ENCODE measurements at regions not wholly inside any gene's neighbourhood (a gene's known extent, or its start where the extent isn't known, plus 50 kb on each side); places are given as distances from the start of the nearest gene placed in this dataset.

- Mint-ChIP-seq H3K9me3 (no peaks in the 10 kb centered on the region), H3K4me3 (no peak overlapping the region), H3K36me3 (ENCODE audit: low read depth) (no peaks in the 10 kb centered on the region), H3K27ac (no peak overlapping the region), H3K4me1 (ENCODE audit: low read depth) (no peaks in the 10 kb centered on the region), H3K27me3 (no peaks in the 10 kb centered on the region)
- intact Hi-C loops (cut with micrococcal nuclease) = no loop called here
Observed at GRCh38 chr4:104418286-104418685, 76.4 kb downstream of the CXXC4 start.

GRCh38 chr4:104417357-104417882 lies 77.3 kb downstream of the CXXC4 start:
- Mint-ChIP-seq H3K27me3 (no peaks in the 10 kb centered on the region), H3K36me3 (ENCODE audit: low read depth) (no peaks in the 10 kb centered on the region), H3K9me3 (no peaks in the 10 kb centered on the region), H3K4me1 (ENCODE audit: low read depth) (no peaks in the 10 kb centered on the region), H3K27ac (no peak overlapping the region), H3K4me3 (no peak overlapping the region)
- intact Hi-C loops (cut with micrococcal nuclease) = no loop called here

GRCh38 chr4:104416725-104417356 lies 77.9 kb downstream of the CXXC4 start:
- no peak overlapping the region for H3K4me3 Mint-ChIP-seq
- intact Hi-C loops (cut with micrococcal nuclease) = no loop called here
- no peaks in the 10 kb centered on the region for H3K4me1 Mint-ChIP-seq (ENCODE audit: low read depth)
- no peaks in the 10 kb centered on the region for H3K27me3 Mint-ChIP-seq
- no peak overlapping the region for H3K27ac Mint-ChIP-seq
- no peaks in the 10 kb centered on the region for H3K36me3 Mint-ChIP-seq (ENCODE audit: low read depth)
- no peaks in the 10 kb centered on the region for H3K9me3 Mint-ChIP-seq

- H3K27me3 Mint-ChIP-seq = no peaks in the 10 kb centered on the region
- no peaks in the 10 kb centered on the region for H3K36me3 Mint-ChIP-seq (ENCODE audit: low read depth)
- intact Hi-C loops (cut with micrococcal nuclease) = no loop called here
- no peak overlapping the region for H3K27ac Mint-ChIP-seq
- H3K4me1 Mint-ChIP-seq (ENCODE audit: low read depth) = no peaks in the 10 kb centered on the region
- H3K9me3 Mint-ChIP-seq = no peaks in the 10 kb centered on the region
- no peak overlapping the region for H3K4me3 Mint-ChIP-seq
Observed at GRCh38 chr4:104413487-104413886, 81.2 kb downstream of the CXXC4 start.

- Mint-ChIP-seq H3K36me3 (ENCODE audit: low read depth) (no peaks in the 10 kb centered on the region), H3K27me3 (no peaks in the 10 kb centered on the region), H3K9me3 (no peaks in the 10 kb centered on the region), H3K27ac (no peak overlapping the region), H3K4me3 (no peak overlapping the region), H3K4me1 (ENCODE audit: low read depth) (no peaks in the 10 kb centered on the region)
- intact Hi-C loops (cut with micrococcal nuclease) = no loop called here
Observed at GRCh38 chr4:104412344-104412743, 82.3 kb downstream of the CXXC4 start.

GRCh38 chr4:104411502-104411901 lies 83.2 kb downstream of the CXXC4 start:
- no peaks in the 10 kb centered on the region for H3K36me3 Mint-ChIP-seq (ENCODE audit: low read depth)
- H3K4me3 Mint-ChIP-seq = no peak overlapping the region
- H3K9me3 Mint-ChIP-seq = no peaks in the 10 kb centered on the region
- intact Hi-C loops (cut with micrococcal nuclease) = no loop called here
- H3K27ac Mint-ChIP-seq = no peak overlapping the region
- no peaks in the 10 kb centered on the region for H3K27me3 Mint-ChIP-seq
- H3K4me1 Mint-ChIP-seq (ENCODE audit: low read depth) = no peaks in the 10 kb centered on the region

- H3K4me3 Mint-ChIP-seq = no peak overlapping the region
- no peak overlapping the region for H3K27ac Mint-ChIP-seq
- H3K27me3 Mint-ChIP-seq = no peaks in the 10 kb centered on the region
- intact Hi-C loops (cut with micrococcal nuclease) = no loop called here
- H3K4me1 Mint-ChIP-seq (ENCODE audit: low read depth) = no peaks in the 10 kb centered on the region
- H3K36me3 Mint-ChIP-seq (ENCODE audit: low read depth) = no peaks in the 10 kb centered on the region
- H3K9me3 Mint-ChIP-seq = no peaks in the 10 kb centered on the region
Observed at GRCh38 chr4:104408878-104409277, 85.8 kb downstream of the CXXC4 start.

- intact Hi-C loops (cut with micrococcal nuclease) = no loop called here
- H3K9me3 Mint-ChIP-seq = no peaks in the 10 kb centered on the region
- no peaks in the 10 kb centered on the region for H3K36me3 Mint-ChIP-seq (ENCODE audit: low read depth)
- no peaks in the 10 kb centered on the region for H3K4me1 Mint-ChIP-seq (ENCODE audit: low read depth)
- H3K27ac Mint-ChIP-seq = no peak overlapping the region
- no peaks in the 10 kb centered on the region for H3K27me3 Mint-ChIP-seq
- H3K4me3 Mint-ChIP-seq = no peak overlapping the region
Observed at GRCh38 chr4:104404361-104404760, 90.3 kb downstream of the CXXC4 start.

- Mint-ChIP-seq H3K4me3 (no peak overlapping the region), H3K9me3 (no peaks in the 10 kb centered on the region), H3K36me3 (ENCODE audit: low read depth) (no peaks in the 10 kb centered on the region), H3K4me1 (ENCODE audit: low read depth) (no peaks in the 10 kb centered on the region), H3K27ac (no peak overlapping the region), H3K27me3 (no peaks in the 10 kb centered on the region)
- intact Hi-C loops (cut with micrococcal nuclease) = no loop called here
Observed at GRCh38 chr4:104395168-104395614, 99.5 kb downstream of the CXXC4 start.

GRCh38 chr4:104394406-104395167 lies 100.1 kb downstream of the CXXC4 start:
- Mint-ChIP-seq H3K36me3 (ENCODE audit: low read depth) (no peaks in the 10 kb centered on the region), H3K27ac (no peak overlapping the region), H3K9me3 (no peaks in the 10 kb centered on the region), H3K27me3 (no peaks in the 10 kb centered on the region), H3K4me3 (no peak overlapping the region), H3K4me1 (ENCODE audit: low read depth) (no peaks in the 10 kb centered on the region)
- intact Hi-C loops (cut with micrococcal nuclease) = no loop called here

- Mint-ChIP-seq H3K36me3 (ENCODE audit: low read depth) (no peaks in the 10 kb centered on the region), H3K27ac (no peak overlapping the region), H3K4me1 (ENCODE audit: low read depth) (no peaks in the 10 kb centered on the region), H3K9me3 (no peaks in the 10 kb centered on the region), H3K27me3 (no peaks in the 10 kb centered on the region), H3K4me3 (no peak overlapping the region)
- intact Hi-C loops (cut with micrococcal nuclease) = no loop called here
Observed at GRCh38 chr4:104393655-104394324, 100.9 kb downstream of the CXXC4 start.

- Mint-ChIP-seq H3K4me1 (ENCODE audit: low read depth) (no peaks in the 10 kb centered on the region), H3K4me3 (no peak overlapping the region), H3K27ac (no peak overlapping the region), H3K9me3 (peaks cover 8% of the 10 kb centered on the region), H3K27me3 (no peaks in the 10 kb centered on the region), H3K36me3 (ENCODE audit: low read depth) (no peaks in the 10 kb centered on the region)
- intact Hi-C loops (cut with micrococcal nuclease) = no loop called here
Observed at GRCh38 chr4:104385713-104386112, 109.0 kb downstream of the CXXC4 start.

- no peaks in the 10 kb centered on the region for H3K36me3 Mint-ChIP-seq (ENCODE audit: low read depth)
- H3K4me3 Mint-ChIP-seq = no peak overlapping the region
- H3K27ac Mint-ChIP-seq = no peak overlapping the region
- H3K27me3 Mint-ChIP-seq = no peaks in the 10 kb centered on the region
- no peaks in the 10 kb centered on the region for H3K4me1 Mint-ChIP-seq (ENCODE audit: low read depth)
- intact Hi-C loops (cut with micrococcal nuclease) = no loop called here
- peaks cover 8% of the 10 kb centered on the region for H3K9me3 Mint-ChIP-seq
Observed at GRCh38 chr4:104382961-104383360, 111.7 kb downstream of the CXXC4 start.

GRCh38 chr4:104381729-104382128 lies 113.0 kb downstream of the CXXC4 start:
- no peaks in the 10 kb centered on the region for H3K36me3 Mint-ChIP-seq (ENCODE audit: low read depth)
- peaks cover 8% of the 10 kb centered on the region for H3K9me3 Mint-ChIP-seq
- intact Hi-C loops (cut with micrococcal nuclease) = no loop called here
- H3K27ac Mint-ChIP-seq = no peak overlapping the region
- H3K4me3 Mint-ChIP-seq = no peak overlapping the region
- no peaks in the 10 kb centered on the region for H3K4me1 Mint-ChIP-seq (ENCODE audit: low read depth)
- H3K27me3 Mint-ChIP-seq = no peaks in the 10 kb centered on the region

Measured in dendritic cell treated with granulocyte-macrophage colony-stimulating factor and Interleukin-4, amounts not matched to agents 40 ng/mL and 50 ng/mL, for 4 days (primary cell).